ENCODE measurements at regions not wholly inside any gene's neighbourhood (a gene's known extent, or its start where the extent isn't known, plus 50 kb on each side); places are given as distances from the start of the nearest gene placed in this dataset.
A peak's percentile ranks its signal among the peaks of the same experiment; 100 is the strongest.

DNA sequence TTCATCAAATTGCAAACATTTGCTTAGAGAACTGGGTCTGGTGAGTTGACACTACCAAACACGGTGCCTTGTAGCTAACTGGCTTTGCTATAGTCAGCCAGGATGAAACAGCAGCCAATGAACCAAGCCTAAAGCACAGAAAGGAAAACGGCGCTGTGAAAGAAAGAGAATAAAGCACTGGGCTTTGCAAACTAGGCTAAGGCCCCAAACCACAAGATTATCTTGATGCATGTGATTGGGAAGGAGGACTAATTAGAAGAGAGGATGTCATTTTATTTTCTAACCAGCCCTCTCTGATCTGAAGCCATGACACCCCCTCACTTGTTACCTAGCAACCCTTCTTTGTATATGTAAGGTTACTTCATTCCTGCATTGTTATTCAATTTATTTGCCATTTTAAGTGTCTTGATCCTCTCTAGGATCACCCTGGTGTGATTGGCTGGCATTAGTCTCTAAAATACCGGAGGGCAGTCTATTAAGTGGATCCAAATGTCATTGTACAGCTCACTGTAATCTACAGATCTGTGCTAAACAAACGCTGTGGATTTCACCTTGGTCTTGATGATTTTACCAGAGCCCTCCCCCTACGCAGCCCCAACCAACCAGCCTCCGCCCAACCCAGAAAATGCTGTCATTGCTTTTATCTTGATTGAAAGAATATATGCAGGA lies 395.4 kb upstream of the ACVR2A start:
- no peak overlapping the region for H3K9ac ChIP-seq
- no peaks in the 10 kb centered on the region for H3K27me3 ChIP-seq (ENCODE audit: control insufficient read depth, insufficient read depth, low read length)
- H3K9me3 ChIP-seq (ENCODE audit: control insufficient read depth, low read length): no peaks in the 10 kb centered on the region
- no peaks in the 10 kb centered on the region for H3K79me2 ChIP-seq
- no peak overlapping the region for H3K4me2 ChIP-seq (ENCODE audit: low read length)
- H3K36me3 ChIP-seq (ENCODE audit: control insufficient read depth, insufficient read depth, low read length): no peaks in the 10 kb centered on the region
- peak overlapping the region; percentile 47 for H2AFZ ChIP-seq
- no peak overlapping the region for H3K27ac ChIP-seq
- TF ChIP-seq, protein P1, sequence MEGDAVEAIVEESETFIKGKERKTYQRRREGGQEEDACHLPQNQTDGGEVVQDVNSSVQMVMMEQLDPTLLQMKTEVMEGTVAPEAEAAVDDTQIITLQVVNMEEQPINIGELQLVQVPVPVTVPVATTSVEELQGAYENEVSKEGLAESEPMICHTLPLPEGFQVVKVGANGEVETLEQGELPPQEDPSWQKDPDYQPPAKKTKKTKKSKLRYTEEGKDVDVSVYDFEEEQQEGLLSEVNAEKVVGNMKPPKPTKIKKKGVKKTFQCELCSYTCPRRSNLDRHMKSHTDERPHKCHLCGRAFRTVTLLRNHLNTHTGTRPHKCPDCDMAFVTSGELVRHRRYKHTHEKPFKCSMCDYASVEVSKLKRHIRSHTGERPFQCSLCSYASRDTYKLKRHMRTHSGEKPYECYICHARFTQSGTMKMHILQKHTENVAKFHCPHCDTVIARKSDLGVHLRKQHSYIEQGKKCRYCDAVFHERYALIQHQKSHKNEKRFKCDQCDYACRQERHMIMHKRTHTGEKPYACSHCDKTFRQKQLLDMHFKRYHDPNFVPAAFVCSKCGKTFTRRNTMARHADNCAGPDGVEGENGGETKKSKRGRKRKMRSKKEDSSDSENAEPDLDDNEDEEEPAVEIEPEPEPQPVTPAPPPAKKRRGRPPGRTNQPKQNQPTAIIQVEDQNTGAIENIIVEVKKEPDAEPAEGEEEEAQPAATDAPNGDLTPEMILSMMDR (IDR thresholded peaks at IDR 0.05): no peak
- no peaks in the 10 kb centered on the region for H3K4me1 ChIP-seq
- no peak overlapping the region for H3K4me3 ChIP-seq (ENCODE audit: low read depth, low read length)

GRCh38 chr2:147442816-147443215 lies 402.0 kb upstream of the ACVR2A start:
- no peak overlapping the region for H3K4me3 ChIP-seq (ENCODE audit: low read depth, low read length)
- no peaks in the 10 kb centered on the region for H3K4me1 ChIP-seq
- no peaks in the 10 kb centered on the region for H3K36me3 ChIP-seq (ENCODE audit: control insufficient read depth, insufficient read depth, low read length)
- no peaks in the 10 kb centered on the region for H3K9me3 ChIP-seq (ENCODE audit: control insufficient read depth, low read length)
- no peak overlapping the region for H3K27ac ChIP-seq
- no peaks in the 10 kb centered on the region for H3K27me3 ChIP-seq (ENCODE audit: control insufficient read depth, insufficient read depth, low read length)
- H3K4me2 ChIP-seq (ENCODE audit: low read length): no peak overlapping the region
- TF ChIP-seq, protein P1 (IDR thresholded peaks at IDR 0.05): no peak
- no peaks in the 10 kb centered on the region for H3K79me2 ChIP-seq
- no peak overlapping the region for H2AFZ ChIP-seq
- no peak overlapping the region for H3K9ac ChIP-seq

DNA sequence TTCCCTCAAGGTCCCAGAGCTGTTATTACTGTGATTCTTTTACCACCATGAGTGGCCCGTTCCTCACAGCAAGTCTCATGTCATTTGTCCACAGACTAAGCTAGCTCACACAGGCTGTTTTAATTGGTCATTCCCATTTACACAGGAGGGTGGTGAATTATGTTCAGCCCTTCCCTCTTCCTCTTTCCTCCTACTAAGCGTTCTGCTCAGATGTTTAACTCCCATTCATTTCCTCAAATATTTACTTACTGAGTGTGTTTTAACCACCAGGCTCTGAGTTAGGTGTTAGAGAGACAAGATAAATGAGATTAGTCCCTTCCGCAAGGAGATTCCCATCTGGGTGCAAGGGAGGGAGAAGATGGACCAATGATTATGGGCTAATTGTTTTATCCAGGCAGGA lies 403.6 kb upstream of the ACVR2A start:
- Histone ChIP-seq H3K4me2 (ENCODE audit: low read length) (no peak overlapping the region), H3K4me3 (ENCODE audit: low read depth, low read length) (no peak overlapping the region), H3K36me3 (ENCODE audit: control insufficient read depth, insufficient read depth, low read length) (no peaks in the 10 kb centered on the region), H2AFZ (no peak overlapping the region), H3K27me3 (ENCODE audit: control insufficient read depth, insufficient read depth, low read length) (no peaks in the 10 kb centered on the region), H3K27ac (no peak overlapping the region), H3K4me1 (no peaks in the 10 kb centered on the region), H3K79me2 (no peaks in the 10 kb centered on the region), H3K9ac (no peak overlapping the region), H3K9me3 (ENCODE audit: control insufficient read depth, low read length) (no peaks in the 10 kb centered on the region)
- TF ChIP-seq, protein P1 (IDR thresholded peaks at IDR 0.05): no peak

DNA sequence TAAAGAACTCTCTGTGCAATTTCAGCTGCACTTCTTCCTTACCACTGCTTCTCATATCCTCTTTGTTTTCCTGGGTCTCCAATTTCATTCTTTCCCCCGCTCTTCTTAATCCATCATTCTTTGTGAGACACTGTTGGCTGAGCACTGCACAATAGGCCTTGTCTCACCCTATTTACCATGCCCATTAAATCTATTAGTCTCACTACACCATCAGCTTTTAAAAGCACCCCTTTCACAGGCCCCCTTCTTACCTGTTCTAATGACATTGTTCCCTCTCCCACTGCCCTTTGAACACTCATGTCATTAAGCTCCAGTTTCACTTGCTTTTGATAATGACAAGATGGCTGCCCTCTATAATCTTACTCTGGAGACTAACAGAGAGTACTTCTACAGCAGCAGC lies 404.1 kb upstream of the ACVR2A start:
- TF ChIP-seq, protein P1 (IDR thresholded peaks at IDR 0.05): no peak
- Histone ChIP-seq H3K9me3 (ENCODE audit: control insufficient read depth, low read length) (no peaks in the 10 kb centered on the region), H3K4me1 (no peaks in the 10 kb centered on the region), H3K9ac (no peak overlapping the region), H3K27ac (no peak overlapping the region), H3K36me3 (ENCODE audit: control insufficient read depth, insufficient read depth, low read length) (no peaks in the 10 kb centered on the region), H2AFZ (no peak overlapping the region), H3K79me2 (no peaks in the 10 kb centered on the region), H3K4me2 (ENCODE audit: low read length) (no peak overlapping the region), H3K4me3 (ENCODE audit: low read depth, low read length) (no peak overlapping the region), H3K27me3 (ENCODE audit: control insufficient read depth, insufficient read depth, low read length) (no peaks in the 10 kb centered on the region)

- no peak overlapping the region for H3K9ac ChIP-seq
- H3K4me1 ChIP-seq: no peaks in the 10 kb centered on the region
- no peaks in the 10 kb centered on the region for H3K27me3 ChIP-seq (ENCODE audit: control insufficient read depth, insufficient read depth, low read length)
- TF ChIP-seq, protein P1 (IDR thresholded peaks at IDR 0.05): no peak
- H3K4me2 ChIP-seq (ENCODE audit: low read length): no peak overlapping the region
- H3K36me3 ChIP-seq (ENCODE audit: control insufficient read depth, insufficient read depth, low read length): no peaks in the 10 kb centered on the region
- H3K4me3 ChIP-seq (ENCODE audit: low read depth, low read length): no peak overlapping the region
- H3K79me2 ChIP-seq: no peaks in the 10 kb centered on the region
- H3K27ac ChIP-seq: no peak overlapping the region
- H3K9me3 ChIP-seq (ENCODE audit: control insufficient read depth, low read length): no peaks in the 10 kb centered on the region
- H2AFZ ChIP-seq: no peak overlapping the region
Observed at GRCh38 chr2:147439986-147440385, 404.8 kb upstream of the ACVR2A start.

All from parathyroid adenoma (tissue), 2 donors.